HCT116 (cell line): ENCODE measurements at regions not wholly inside any gene's neighbourhood (a gene's known extent, or its start where the extent isn't known, plus 50 kb on each side); places are given as distances from the start of the nearest gene placed in this dataset.

Experiments
- CTCF ChIP-seq, 3 experiments: fragments of 200-600 bp in 1 of 3; sonication (generic) in 1 of 3; IDR thresholded peaks in 2 of 3; conservative IDR thresholded peaks in 1 of 3; 2 replicates each; pipeline ENCODE4 v1.5.1; 2012 to 2017; ENCODE audit warnings: low read depth in 2 of 3, low read length in 2 of 3, antibody characterized with exemption in 1 of 3, borderline replicate concordance in 1 of 3, control low read depth in 1 of 3, mild to moderate bottlenecking in 1 of 3, mixed read lengths in 1 of 3, mixed run types in 1 of 3, moderate library complexity in 1 of 3; ENCODE audit not compliant: insufficient read depth in 1 of 3
- EZH2 ChIP-seq: fragments of 200-600 bp; sonication (generic); IDR thresholded peaks from 2 replicates; pipeline ENCODE4 v1.6.1; 2017; ENCODE audit warnings: antibody characterized with exemption, mixed run types
- EZH2phosphoT487 ChIP-seq: fragments of 200-600 bp; IDR thresholded peaks from 2 replicates; pipeline ENCODE4 v1.6.1; 2018; ENCODE audit warnings: antibody characterized with exemption, borderline replicate concordance
- FOSL1 ChIP-seq: IDR thresholded peaks from 2 replicates; pipeline ENCODE4 v1.6.1; 2012; ENCODE audit warnings: low read depth
- MAX ChIP-seq: IDR thresholded peaks from 2 replicates; pipeline ENCODE4 v1.6.1; 2012
- POLR2A ChIP-seq: IDR thresholded peaks from 2 replicates; pipeline ENCODE4 v1.7.0; 2011; ENCODE audit warnings: borderline replicate concordance; ENCODE audit not compliant: insufficient read depth, insufficient read length; ENCODE audit errors: extremely low read depth
- SP1 ChIP-seq: IDR thresholded peaks from 2 replicates; pipeline ENCODE4 v1.6.1; 2012; ENCODE audit warnings: low read depth
- YY1 ChIP-seq: IDR thresholded peaks from 2 replicates; pipeline ENCODE4 v1.6.1; 2011; ENCODE audit warnings: low read length, low read depth, moderate library complexity, mild to moderate bottlenecking; ENCODE audit not compliant: insufficient replicate concordance; ENCODE audit errors: extremely low read depth
- ZFX ChIP-seq: fragments of 450-650 bp; IDR thresholded peaks from 2 replicates; pipeline ENCODE4 v1.6.1; 2017
- ZNF274 ChIP-seq: fragments of 200-500 bp; sonication (Bioruptor generic); IDR thresholded peaks from 2 replicates; pipeline ENCODE4 v1.6.1; 2014; ENCODE audit warnings: mild to moderate bottlenecking, low read depth, low read length, inconsistent platforms

GRCh38 chr16:87045466-87046216, 271.6 kb downstream of the C16orf95 start:
- TF ChIP-seq POLR2A (no peak), YY1 (no peak), EZH2 (no peak), CTCF (IDR thresholded peaks at IDR 0.05 in 2 of 3, conservative IDR thresholded peaks at IDR 0.05 in 1 of 3; ENCODE audit: borderline replicate concordance in 1 of 3, insufficient read depth in 1 of 3, low read depth in 2 of 3, low read length in 2 of 3) (no peak), SP1 (no peak), EZH2phosphoT487 (no peak), ZFX (no peak), ZNF274 (no peak), FOSL1 (no peak), MAX (no peak)
